Chondrocyte (in vitro differentiated cells): ENCODE measurements at regions not wholly inside any gene's neighbourhood (a gene's known extent, or its start where the extent isn't known, plus 50 kb on each side); places are given as distances from the start of the nearest gene placed in this dataset.

Experiments used
- DNase-seq: peaks from one replicate; pipeline ENCODE4 v3.0.0; 2021; ENCODE audit warnings: mixed read lengths, low spot score
- H3K27ac Mint-ChIP-seq: one replicate; pipeline ENCODE4 v1.8.0; 2021; ENCODE audit warnings: mild to moderate bottlenecking, moderate library complexity, mixed read lengths; ENCODE audit not compliant: unreplicated experiment
- H3K27me3 Mint-ChIP-seq: 2 replicates; pipeline ENCODE4 v1.8.0; 2021; ENCODE audit warnings: low read depth, mixed read lengths
- H3K36me3 Mint-ChIP-seq: 2 replicates; pipeline ENCODE4 v1.8.0; 2021; ENCODE audit warnings: low read depth, mixed read lengths
- H3K4me1 Mint-ChIP-seq: 2 replicates; pipeline ENCODE4 v1.8.0; 2021; ENCODE audit warnings: low read depth, mild to moderate bottlenecking, mixed read lengths
- H3K4me3 Mint-ChIP-seq: one replicate; pipeline ENCODE4 v1.8.0; 2021; ENCODE audit warnings: mild to moderate bottlenecking, moderate library complexity, mixed read lengths; ENCODE audit not compliant: unreplicated experiment
- H3K9me3 Mint-ChIP-seq: 2 replicates; pipeline ENCODE4 v1.8.0; 2021; ENCODE audit warnings: low read depth, mixed read lengths
- TF ChIP-seq, protein P1 (sequence below): fragments of 200-600 bp; sonication (generic); IDR thresholded peaks from 2 replicates; pipeline ENCODE4 v1.5.0; 2021; ENCODE audit warnings: antibody characterized with exemption, mild to moderate bottlenecking, moderate library complexity

DNA sequence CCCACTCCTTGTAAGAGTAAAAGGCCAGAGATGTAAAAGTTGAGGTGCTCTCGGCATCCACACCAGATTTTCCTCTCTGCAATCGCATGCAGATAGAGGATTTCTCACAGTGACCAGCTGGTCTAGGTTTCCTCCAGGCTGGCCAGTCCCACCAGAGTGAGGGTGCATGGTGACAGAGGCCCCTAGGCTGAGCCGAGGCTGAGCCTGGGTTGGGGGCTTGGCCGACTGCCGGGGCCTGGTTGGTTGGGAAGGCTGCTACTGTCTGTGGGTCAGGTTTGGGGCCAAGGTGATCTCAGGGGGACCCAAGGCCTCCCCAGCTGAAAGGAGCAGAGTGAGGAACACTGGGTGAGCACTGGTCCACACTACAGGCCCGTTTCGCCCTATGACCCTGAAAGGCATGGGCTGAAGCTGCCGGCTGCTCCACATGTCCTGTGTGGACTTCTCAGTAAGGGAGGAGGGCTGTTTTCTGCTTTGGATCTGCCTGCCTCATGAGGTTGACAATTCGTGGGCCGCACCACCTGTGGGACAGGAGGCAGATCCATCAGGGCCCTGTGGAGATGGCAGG lies 400.8 kb upstream of the IRX4 start:
- no peak for DNase-seq
- no peaks in the 10 kb centered on the region for H3K36me3 Mint-ChIP-seq
- peaks cover 7% of the 10 kb centered on the region for H3K27me3 Mint-ChIP-seq
- H3K9me3 Mint-ChIP-seq: no peaks in the 10 kb centered on the region
- no peak overlapping the region for H3K4me3 Mint-ChIP-seq
- no peak overlapping the region for H3K27ac Mint-ChIP-seq
- TF ChIP-seq, protein P1, sequence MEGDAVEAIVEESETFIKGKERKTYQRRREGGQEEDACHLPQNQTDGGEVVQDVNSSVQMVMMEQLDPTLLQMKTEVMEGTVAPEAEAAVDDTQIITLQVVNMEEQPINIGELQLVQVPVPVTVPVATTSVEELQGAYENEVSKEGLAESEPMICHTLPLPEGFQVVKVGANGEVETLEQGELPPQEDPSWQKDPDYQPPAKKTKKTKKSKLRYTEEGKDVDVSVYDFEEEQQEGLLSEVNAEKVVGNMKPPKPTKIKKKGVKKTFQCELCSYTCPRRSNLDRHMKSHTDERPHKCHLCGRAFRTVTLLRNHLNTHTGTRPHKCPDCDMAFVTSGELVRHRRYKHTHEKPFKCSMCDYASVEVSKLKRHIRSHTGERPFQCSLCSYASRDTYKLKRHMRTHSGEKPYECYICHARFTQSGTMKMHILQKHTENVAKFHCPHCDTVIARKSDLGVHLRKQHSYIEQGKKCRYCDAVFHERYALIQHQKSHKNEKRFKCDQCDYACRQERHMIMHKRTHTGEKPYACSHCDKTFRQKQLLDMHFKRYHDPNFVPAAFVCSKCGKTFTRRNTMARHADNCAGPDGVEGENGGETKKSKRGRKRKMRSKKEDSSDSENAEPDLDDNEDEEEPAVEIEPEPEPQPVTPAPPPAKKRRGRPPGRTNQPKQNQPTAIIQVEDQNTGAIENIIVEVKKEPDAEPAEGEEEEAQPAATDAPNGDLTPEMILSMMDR: no peak
- H3K4me1 Mint-ChIP-seq: no peaks in the 10 kb centered on the region

DNA sequence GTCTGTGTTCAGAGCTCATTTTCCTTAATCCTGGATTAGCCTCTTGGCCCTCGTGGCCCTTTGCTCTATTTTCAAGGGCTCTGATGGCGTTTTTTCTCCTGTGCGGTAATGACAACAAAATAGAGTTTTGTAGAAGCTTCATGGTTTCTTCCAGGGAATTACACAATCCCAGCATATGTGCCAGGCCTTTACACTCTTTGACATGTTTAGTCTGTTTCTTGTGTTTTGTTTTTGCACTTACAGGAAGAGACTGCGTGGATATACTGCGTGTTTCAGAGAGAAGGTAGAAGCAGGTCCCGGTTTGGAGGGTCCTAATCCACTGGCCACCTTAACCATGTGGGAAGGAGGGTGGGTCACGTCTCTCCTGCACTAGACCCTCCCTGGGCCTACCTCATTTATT lies 400.2 kb upstream of the IRX4 start:
- no peak overlapping the region for H3K27ac Mint-ChIP-seq
- no peak for DNase-seq
- H3K27me3 Mint-ChIP-seq: peaks cover 10% of the 10 kb centered on the region
- no peaks in the 10 kb centered on the region for H3K4me1 Mint-ChIP-seq
- no peak overlapping the region for H3K4me3 Mint-ChIP-seq
- H3K36me3 Mint-ChIP-seq: no peaks in the 10 kb centered on the region
- H3K9me3 Mint-ChIP-seq: no peaks in the 10 kb centered on the region
- TF ChIP-seq, protein P1: no peak

DNA sequence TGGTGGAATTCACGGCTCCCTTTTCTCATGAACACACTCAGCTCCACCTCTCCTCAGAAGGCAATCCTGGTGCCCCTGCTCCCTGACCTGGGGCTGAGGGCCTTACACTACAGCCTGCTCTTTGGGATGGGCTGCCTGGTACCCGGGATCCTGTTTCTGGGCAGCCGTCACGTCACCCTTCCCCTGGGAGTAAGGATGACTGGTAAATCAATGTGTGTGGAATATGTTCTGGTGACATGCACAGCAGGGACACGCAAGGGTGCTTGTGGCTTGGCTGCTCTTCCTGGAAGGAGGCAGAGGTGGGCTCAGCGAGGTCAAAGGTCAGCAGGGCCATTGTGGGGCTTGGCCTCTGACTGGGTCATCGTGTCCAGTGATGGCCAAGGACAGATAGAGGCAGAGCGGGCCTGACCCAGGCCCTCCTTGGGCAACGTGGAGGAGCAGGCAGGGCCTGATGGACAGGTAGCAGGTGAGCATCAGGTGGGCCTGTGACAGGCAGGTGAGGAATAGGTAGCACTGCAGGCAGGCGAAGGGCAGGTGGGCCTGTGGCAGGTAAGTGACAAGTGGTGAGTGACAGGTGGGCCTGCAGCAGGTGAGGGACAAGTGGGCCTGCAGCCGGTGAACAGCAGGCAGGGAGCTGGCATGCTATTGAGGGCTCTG lies 399.4 kb upstream of the IRX4 start:
- H3K4me1 Mint-ChIP-seq: no peaks in the 10 kb centered on the region
- no peak overlapping the region for H3K27ac Mint-ChIP-seq
- H3K4me3 Mint-ChIP-seq: no peak overlapping the region
- H3K9me3 Mint-ChIP-seq: no peaks in the 10 kb centered on the region
- no peak for DNase-seq
- H3K27me3 Mint-ChIP-seq: peaks cover 12% of the 10 kb centered on the region
- TF ChIP-seq, protein P1: no peak
- no peaks in the 10 kb centered on the region for H3K36me3 Mint-ChIP-seq

DNA sequence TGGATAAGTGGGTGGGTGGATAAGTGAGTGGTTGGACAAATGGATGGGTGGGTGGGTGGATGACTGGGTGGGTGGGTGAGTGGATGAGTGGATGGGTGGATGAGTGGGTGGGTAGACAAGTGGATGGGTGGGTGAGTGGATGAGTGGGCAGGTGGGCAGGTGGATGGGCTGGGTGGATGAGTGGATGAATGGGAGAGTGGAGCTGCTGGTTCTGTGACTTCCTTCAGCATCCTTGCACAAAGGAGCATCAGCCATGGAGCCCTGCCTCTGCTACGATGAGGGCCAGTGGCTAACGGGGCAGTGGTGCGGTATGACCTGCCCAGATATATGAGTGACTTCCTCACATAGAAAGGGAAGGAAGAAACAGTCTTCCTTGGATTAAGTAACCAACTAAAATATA lies 398.7 kb upstream of the IRX4 start:
- no peaks in the 10 kb centered on the region for H3K4me1 Mint-ChIP-seq
- TF ChIP-seq, protein P1: no peak
- H3K9me3 Mint-ChIP-seq: no peaks in the 10 kb centered on the region
- DNase-seq: no peak
- no peak overlapping the region for H3K27ac Mint-ChIP-seq
- no peaks in the 10 kb centered on the region for H3K36me3 Mint-ChIP-seq
- H3K4me3 Mint-ChIP-seq: no peak overlapping the region
- H3K27me3 Mint-ChIP-seq: peaks cover 12% of the 10 kb centered on the region

DNA sequence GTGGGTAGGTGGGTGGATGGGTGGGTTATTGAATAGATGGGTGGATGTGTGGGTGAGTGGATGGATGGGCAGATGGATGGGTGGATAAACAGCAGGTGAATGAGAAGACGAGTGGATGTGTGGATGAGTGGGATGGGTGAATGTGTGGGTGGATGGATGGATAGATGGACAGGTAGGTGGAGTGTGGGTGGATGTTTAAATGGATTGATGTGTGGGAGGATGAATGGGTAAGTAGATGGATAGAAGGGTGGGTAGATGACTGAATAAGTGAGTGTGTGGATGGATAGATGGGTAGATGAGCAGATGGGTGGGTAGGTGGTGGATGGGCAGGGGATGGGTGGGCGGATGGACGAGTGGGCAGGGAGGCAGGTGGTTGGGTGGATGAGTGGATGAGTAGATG lies 397.6 kb upstream of the IRX4 start:
- Mint-ChIP-seq H3K9me3 (no peaks in the 10 kb centered on the region), H3K27ac (no peak overlapping the region), H3K36me3 (no peaks in the 10 kb centered on the region), H3K4me3 (no peak overlapping the region), H3K4me1 (no peaks in the 10 kb centered on the region), H3K27me3 (peaks cover 12% of the 10 kb centered on the region)
- no peak for DNase-seq
- TF ChIP-seq, protein P1: no peak
